ENCODE measurements at regions not wholly inside any gene's neighbourhood (a gene's known extent, or its start where the extent isn't known, plus 50 kb on each side); places are given as distances from the start of the nearest gene placed in this dataset.

- Mint-ChIP-seq H3K4me1 (peaks cover 0 to 10% (median 0%) of the 10 kb centered on the region in 7 donors), H3K36me3 (no peaks in the 10 kb centered on the region), H3K27me3 (peaks cover 0 to 42% (median 0%) of the 10 kb centered on the region in 5 donors), H3K4me3 (no peak overlapping the region), H3K27ac (peak overlapping the region in 1 of 9 donors; percentile 73), H3K9me3 (no peaks in the 10 kb centered on the region)
- H3K27ac ChIP-seq (ENCODE audit: low read depth, low read length), result no peak overlapping the region
- POLR2A ChIA-PET, result no interaction called here
- H3K36me3 ChIP-seq (ENCODE audit: control insufficient read depth in 2 of 3, insufficient read depth in 3 of 3, low read length in 3 of 3), result no peaks in the 10 kb centered on the region
- CTCF ChIA-PET, result no interaction called here
- DNase-seq (no peak), ATAC-seq (no peak)
- H3K9me3 ChIP-seq (ENCODE audit: control insufficient read depth in 2 of 3, low read length in 3 of 3), result no peaks in the 10 kb centered on the region
- no peaks in the 10 kb centered on the region for H3K27me3 ChIP-seq (ENCODE audit: control insufficient read depth in 2 of 2, insufficient read depth in 2 of 2, low read length in 2 of 2)
- intact Hi-C loops (cut with micrococcal nuclease), result loop anchor here in 1 of 2 donors (10.0 kb wide), 1 partner anchor 154 kb away; no protein-coding TSS in a partner anchor
- H3K4me3 ChIP-seq (ENCODE audit: low read length), result no peak overlapping the region
- H3K4me1 ChIP-seq (ENCODE audit: control insufficient read depth in 2 of 2, insufficient read depth in 2 of 2, low read length in 2 of 2), result no peaks in the 10 kb centered on the region
These were observed 324.7 kb downstream of the DLEU7 start for GRCh38 chr13:50518781-50519201.

- H3K9me3 Mint-ChIP-seq, result no peaks in the 10 kb centered on the region
- Histone ChIP-seq H3K27me3 (ENCODE audit: control insufficient read depth in 2 of 2, insufficient read depth in 2 of 2, low read length in 2 of 2) (no peaks in the 10 kb centered on the region), H3K27ac (ENCODE audit: low read depth, low read length) (no peak overlapping the region), H3K36me3 (ENCODE audit: control insufficient read depth in 2 of 3, insufficient read depth in 3 of 3, low read length in 3 of 3) (no peaks in the 10 kb centered on the region), H3K4me1 (ENCODE audit: control insufficient read depth in 2 of 2, insufficient read depth in 2 of 2, low read length in 2 of 2) (no peaks in the 10 kb centered on the region), H3K9me3 (ENCODE audit: control insufficient read depth in 2 of 3, low read length in 3 of 3) (no peaks in the 10 kb centered on the region), H3K4me3 (ENCODE audit: low read length) (no peak overlapping the region)
- ChIA-PET CTCF (no interaction called here), POLR2A (no interaction called here)
- DNase-seq (no peak), ATAC-seq (no peak)
- peaks cover 0 to 10% (median 0%) of the 10 kb centered on the region in 7 donors for H3K4me1 Mint-ChIP-seq
- peaks cover 0 to 42% (median 0%) of the 10 kb centered on the region in 5 donors for H3K27me3 Mint-ChIP-seq
- no peak overlapping the region for H3K27ac Mint-ChIP-seq
- H3K36me3 Mint-ChIP-seq, result no peaks in the 10 kb centered on the region
- H3K4me3 Mint-ChIP-seq, result no peak overlapping the region
- intact Hi-C loops (cut with micrococcal nuclease), result loop anchor here in 1 of 2 donors (10.0 kb wide), 1 partner anchor 155 kb away; no protein-coding TSS in a partner anchor
These were observed 323.6 kb downstream of the DLEU7 start for GRCh38 chr13:50519866-50520265.

- Mint-ChIP-seq H3K27me3 (peaks cover 0 to 43% (median 5%) of the 10 kb centered on the region in 5 donors), H3K36me3 (no peaks in the 10 kb centered on the region), H3K9me3 (no peaks in the 10 kb centered on the region), H3K27ac (no peak overlapping the region), H3K4me1 (peaks cover 0 to 12% (median under 1%) of the 10 kb centered on the region in 7 donors), H3K4me3 (no peak overlapping the region)
- H3K4me1 ChIP-seq (ENCODE audit: control insufficient read depth in 2 of 2, insufficient read depth in 2 of 2, low read length in 2 of 2), result no peaks in the 10 kb centered on the region
- intact Hi-C loops (cut with micrococcal nuclease), result no loop called here
- ChIA-PET POLR2A (interaction anchor here (0.8 kb wide), 1 partner anchor 9 kb away, joined by 3 read pairs; no protein-coding TSS in a partner anchor), CTCF (no interaction called here)
- H3K27me3 ChIP-seq (ENCODE audit: control insufficient read depth in 2 of 2, insufficient read depth in 2 of 2, low read length in 2 of 2), result no peaks in the 10 kb centered on the region
- ATAC-seq, result no peak
- H3K36me3 ChIP-seq (ENCODE audit: control insufficient read depth in 2 of 3, insufficient read depth in 3 of 3, low read length in 3 of 3), result no peaks in the 10 kb centered on the region
- no peaks in the 10 kb centered on the region for H3K9me3 ChIP-seq (ENCODE audit: control insufficient read depth in 2 of 3, low read length in 3 of 3)
- H3K4me3 ChIP-seq (ENCODE audit: low read length), result no peak overlapping the region
- no peak overlapping the region for H3K27ac ChIP-seq (ENCODE audit: low read depth, low read length)
- no peak for DNase-seq
These were observed 322.3 kb downstream of the DLEU7 start for GRCh38 chr13:50521006-50521830.

GRCh38 chr13:50521831-50522149 lies 321.7 kb downstream of the DLEU7 start:
- DNase-seq, result no peak
- no peak overlapping the region for H3K4me3 ChIP-seq (ENCODE audit: low read length)
- H3K9me3 Mint-ChIP-seq, result no peaks in the 10 kb centered on the region
- CTCF ChIA-PET, result no interaction called here
- no peak overlapping the region for H3K27ac ChIP-seq (ENCODE audit: low read depth, low read length)
- no peaks in the 10 kb centered on the region for H3K9me3 ChIP-seq (ENCODE audit: control insufficient read depth in 2 of 3, low read length in 3 of 3)
- intact Hi-C loops (cut with micrococcal nuclease), result no loop called here
- peaks cover 0 to 16% (median 4%) of the 10 kb centered on the region in 7 donors for H3K4me1 Mint-ChIP-seq
- H3K4me1 ChIP-seq (ENCODE audit: control insufficient read depth in 2 of 2, insufficient read depth in 2 of 2, low read length in 2 of 2), result no peaks in the 10 kb centered on the region
- POLR2A ChIA-PET, result interaction anchor here (0.8 kb wide), 1 partner anchor 8 kb away, joined by 3 read pairs; no protein-coding TSS in a partner anchor
- H3K27ac Mint-ChIP-seq, result no peak overlapping the region
- ATAC-seq, result no peak
- H3K36me3 Mint-ChIP-seq, result no peaks in the 10 kb centered on the region
- peaks cover 0 to 42% (median 5%) of the 10 kb centered on the region in 5 donors for H3K27me3 Mint-ChIP-seq
- H3K36me3 ChIP-seq (ENCODE audit: control insufficient read depth in 2 of 3, insufficient read depth in 3 of 3, low read length in 3 of 3), result no peaks in the 10 kb centered on the region
- H3K27me3 ChIP-seq (ENCODE audit: control insufficient read depth in 2 of 2, insufficient read depth in 2 of 2, low read length in 2 of 2), result no peaks in the 10 kb centered on the region
- no peak overlapping the region for H3K4me3 Mint-ChIP-seq

- Histone ChIP-seq H3K36me3 (ENCODE audit: control insufficient read depth in 2 of 3, insufficient read depth in 3 of 3, low read length in 3 of 3) (no peaks in the 10 kb centered on the region), H3K9me3 (ENCODE audit: control insufficient read depth in 2 of 3, low read length in 3 of 3) (no peaks in the 10 kb centered on the region), H3K4me1 (ENCODE audit: control insufficient read depth in 2 of 2, insufficient read depth in 2 of 2, low read length in 2 of 2) (no peaks in the 10 kb centered on the region), H3K27ac (ENCODE audit: low read depth, low read length) (no peak overlapping the region), H3K4me3 (ENCODE audit: low read length) (no peak overlapping the region), H3K27me3 (ENCODE audit: control insufficient read depth in 2 of 2, insufficient read depth in 2 of 2, low read length in 2 of 2) (no peaks in the 10 kb centered on the region)
- H3K36me3 Mint-ChIP-seq, result no peaks in the 10 kb centered on the region
- no peak overlapping the region for H3K4me3 Mint-ChIP-seq
- no peak overlapping the region for H3K27ac Mint-ChIP-seq
- ChIA-PET POLR2A (interaction anchor here (0.8 kb wide), 1 partner anchor 8 kb away, joined by 3 read pairs; no protein-coding TSS in a partner anchor), CTCF (no interaction called here)
- H3K27me3 Mint-ChIP-seq, result peaks cover 0 to 36% (median 5%) of the 10 kb centered on the region in 5 donors
- no peaks in the 10 kb centered on the region for H3K9me3 Mint-ChIP-seq
- ATAC-seq (no peak), DNase-seq (no peak)
- intact Hi-C loops (cut with micrococcal nuclease), result no loop called here
- H3K4me1 Mint-ChIP-seq, result peaks cover 0 to 23% (median 4%) of the 10 kb centered on the region in 7 donors
These were observed 321.0 kb downstream of the DLEU7 start for GRCh38 chr13:50522506-50522905.

GRCh38 chr13:50523307-50523706 lies 320.2 kb downstream of the DLEU7 start:
- H3K9me3 Mint-ChIP-seq, result no peaks in the 10 kb centered on the region
- H3K4me3 Mint-ChIP-seq, result no peak overlapping the region
- DNase-seq, result no peak
- H3K4me3 ChIP-seq (ENCODE audit: low read length), result no peak overlapping the region
- H3K4me1 Mint-ChIP-seq, result peaks cover 0 to 29% (median 7%) of the 10 kb centered on the region in 7 donors
- no peak for ATAC-seq
- CTCF ChIA-PET, result no interaction called here
- POLR2A ChIA-PET, result no interaction called here
- peaks cover 0 to 33% (median 5%) of the 10 kb centered on the region in 5 donors for H3K27me3 Mint-ChIP-seq
- no peak overlapping the region for H3K27ac ChIP-seq (ENCODE audit: low read depth, low read length)
- H3K4me1 ChIP-seq (ENCODE audit: control insufficient read depth in 2 of 2, insufficient read depth in 2 of 2, low read length in 2 of 2), result no peaks in the 10 kb centered on the region
- no peaks in the 10 kb centered on the region for H3K36me3 ChIP-seq (ENCODE audit: control insufficient read depth in 2 of 3, insufficient read depth in 3 of 3, low read length in 3 of 3)
- H3K36me3 Mint-ChIP-seq, result no peaks in the 10 kb centered on the region
- intact Hi-C loops (cut with micrococcal nuclease), result no loop called here
- no peaks in the 10 kb centered on the region for H3K9me3 ChIP-seq (ENCODE audit: control insufficient read depth in 2 of 3, low read length in 3 of 3)
- no peaks in the 10 kb centered on the region for H3K27me3 ChIP-seq (ENCODE audit: control insufficient read depth in 2 of 2, insufficient read depth in 2 of 2, low read length in 2 of 2)
- no peak overlapping the region for H3K27ac Mint-ChIP-seq

- POLR2A ChIA-PET, result no interaction called here
- intact Hi-C loops (cut with micrococcal nuclease), result loop anchor here in 1 of 2 donors (1.0 kb wide), 1 partner anchor 12 kb away; no protein-coding TSS in a partner anchor
These were observed 318.9 kb downstream of the DLEU7 start for GRCh38 chr13:50524560-50524959.

More at GRCh38 chr13:50524560-50524959, 318.9 kb downstream of the DLEU7 start:
- H3K9me3 ChIP-seq (ENCODE audit: control insufficient read depth in 2 of 3, low read length in 3 of 3), result no peaks in the 10 kb centered on the region
- no peaks in the 10 kb centered on the region for H3K27me3 ChIP-seq (ENCODE audit: control insufficient read depth in 2 of 2, insufficient read depth in 2 of 2, low read length in 2 of 2)
- Mint-ChIP-seq H3K27me3 (peaks cover 0 to 27% (median 5%) of the 10 kb centered on the region in 5 donors), H3K27ac (no peak overlapping the region), H3K9me3 (no peaks in the 10 kb centered on the region), H3K4me3 (no peak overlapping the region), H3K4me1 (peaks cover 7 to 34% (median 16%) of the 10 kb centered on the region in 7 donors), H3K36me3 (no peaks in the 10 kb centered on the region)
- no peak overlapping the region for H3K4me3 ChIP-seq (ENCODE audit: low read length)
- DNase-seq (no peak), ATAC-seq (no peak)
- CTCF ChIA-PET, result no interaction called here
- H3K27ac ChIP-seq (ENCODE audit: low read depth, low read length), result no peak overlapping the region
- H3K4me1 ChIP-seq (ENCODE audit: control insufficient read depth in 2 of 2, insufficient read depth in 2 of 2, low read length in 2 of 2), result no peaks in the 10 kb centered on the region
- H3K36me3 ChIP-seq (ENCODE audit: control insufficient read depth in 2 of 3, insufficient read depth in 3 of 3, low read length in 3 of 3), result no peaks in the 10 kb centered on the region

Data from naive thymus-derived CD4-positive, alpha-beta T cell (primary cell).